B cell (primary cell): ENCODE measurements at regions not wholly inside any gene's neighbourhood (a gene's known extent, or its start where the extent isn't known, plus 50 kb on each side); places are given as distances from the start of the nearest gene placed in this dataset.
"Not testable (repeated sequence)": the region's sequence is repeated elsewhere in the genome, so short reads cannot be mapped to it uniquely, and the experiment has no call there.

Experiments used
- ATAC-seq: fragments of 200-7000 bp; cut with Tn5 transposase; one replicate; pipeline ENCODE4 v1.10.0; 2021; ENCODE audit warnings: low read depth, mild to moderate bottlenecking, moderate number of reproducible peaks, moderate library complexity
- CTCF ChIA-PET: fragments of 350-600 bp; sonication (Branson Sonifier 250); formaldehyde crosslinking; loops from one replicate; lab custom pipeline; 2021; ENCODE audit warnings: antibody characterized with exemption, inconsistent platforms; lab: Charles Lee
- POLR2A ChIA-PET: fragments of 350-600 bp; sonication (Branson Sonifier 250); formaldehyde crosslinking; loops from one replicate; lab custom pipeline; 2021; ENCODE audit warnings: antibody characterized with exemption; lab: Charles Lee
- DNase-seq: peaks from one replicate; pipeline ENCODE4 v3.0.0; 2013
- H2AFZ ChIP-seq: 2 replicates; pipeline ENCODE4 v1.6.1; 2012; ENCODE audit warnings: mild to moderate bottlenecking, low read depth, low read length; ENCODE audit not compliant: insufficient read depth, poor library complexity, severe bottlenecking
- H3K27ac ChIP-seq, 2 donors: 1 replicate in 1 of 2; 2 replicates in 1 of 2; pipeline ENCODE4 v1.5.1; 2012 to 2013; ENCODE audit warnings: low read length in 2 of 2, mild to moderate bottlenecking in 2 of 2, moderate library complexity in 1 of 2
- H3K27me3 ChIP-seq, 4 experiments: fragments of 200-600 bp in 1 of 4; sonication (generic) in 1 of 4; replicated peaks in 1 of 4; 1 replicate in 2 of 4; 2 replicates in 2 of 4; pipeline versions ENCODE4 v1.6.1 to v1.7.0; 2013 to 2016; ENCODE audit warnings: low read length in 3 of 4, mild to moderate bottlenecking in 2 of 4, mixed read lengths in 1 of 4, moderate library complexity in 1 of 4; ENCODE audit not compliant: insufficient read depth in 4 of 4, control insufficient read depth in 3 of 4; ENCODE audit errors: control extremely low read depth in 1 of 4
- H3K36me3 ChIP-seq, 2 experiments: replicated peaks in 1 of 2; 1 replicate in 1 of 2; 2 replicates in 1 of 2; pipeline versions ENCODE4 v1.6.1 to v1.7.1; 2013; ENCODE audit warnings: low read length in 1 of 2; ENCODE audit not compliant: insufficient read depth in 2 of 2, control insufficient read depth in 1 of 2; ENCODE audit errors: control extremely low read depth in 1 of 2, extremely low read depth in 1 of 2
- H3K4me1 ChIP-seq, 2 donors: fragments of 200-600 bp in 1 of 2; sonication (generic) in 1 of 2; 1 replicate in 1 of 2; 2 replicates in 1 of 2; pipeline versions ENCODE4 v1.5.1 to v1.6.1; 2013 to 2017; ENCODE audit warnings: low read length in 2 of 2; ENCODE audit not compliant: control insufficient read depth in 2 of 2, insufficient read depth in 2 of 2
- H3K4me2 ChIP-seq: replicated peaks from 2 replicates; pipeline ENCODE3; 2012; ENCODE audit warnings: mild to moderate bottlenecking, low read depth, low read length; ENCODE audit not compliant: poor library complexity, severe bottlenecking
- H3K4me3 ChIP-seq, 5 experiments: fragments of 200-600 bp in 1 of 5; sonication (generic) in 1 of 5; 1 replicate in 3 of 5; 2 replicates in 2 of 5; pipeline versions ENCODE4 v1.5.1 to v1.7.0; 2011 to 2016; ENCODE audit warnings: low read length in 4 of 5, mild to moderate bottlenecking in 4 of 5, low read depth in 2 of 5, control low read depth in 1 of 5, moderate library complexity in 1 of 5; ENCODE audit not compliant: insufficient read depth in 1 of 5; ENCODE audit errors: control extremely low read depth in 1 of 5, extremely low read depth in 1 of 5
- H3K79me2 ChIP-seq: fragments of 200-600 bp; sonication (generic); one replicate; pipeline ENCODE4 v1.6.0; 2016; ENCODE audit warnings: low read length; ENCODE audit not compliant: control insufficient read depth, insufficient read depth
- H3K9ac ChIP-seq: fragments of 200-600 bp; sonication (generic); 2 replicates; pipeline ENCODE4 v1.6.1; 2017; ENCODE audit warnings: mild to moderate bottlenecking, low read length, moderate library complexity
- H3K9me3 ChIP-seq, 3 donors: one replicate each; pipeline versions ENCODE4 v1.6.1 to v1.7.1; 2013; ENCODE audit warnings: low read length in 2 of 3; ENCODE audit not compliant: control insufficient read depth in 2 of 3, insufficient read depth in 1 of 3; ENCODE audit errors: control extremely low read depth in 1 of 3
- H4K20me1 ChIP-seq: 2 replicates; pipeline ENCODE4 v1.6.0; 2012; ENCODE audit warnings: mild to moderate bottlenecking, low read length; ENCODE audit not compliant: insufficient read depth, control insufficient read depth, poor library complexity, severe bottlenecking
- H3K27ac Mint-ChIP-seq: one replicate; pipeline ENCODE4 v1.8.0; 2021; ENCODE audit warnings: mixed read lengths
- H3K27me3 Mint-ChIP-seq: one replicate; pipeline ENCODE4 v1.8.0; 2021; ENCODE audit warnings: mixed read lengths
- H3K4me1 Mint-ChIP-seq: one replicate; pipeline ENCODE4 v1.8.0; 2021; ENCODE audit warnings: mixed read lengths
- H3K4me3 Mint-ChIP-seq: one replicate; pipeline ENCODE4 v1.8.0; 2021; ENCODE audit warnings: mixed read lengths
- H3K9me3 Mint-ChIP-seq: one replicate; pipeline ENCODE4 v1.8.0; 2022; ENCODE audit warnings: mixed read lengths; ENCODE audit not compliant: insufficient read depth
- CTCF ChIP-seq: fragments of 200-600 bp; IDR thresholded peaks from one replicate; pipeline ENCODE4 v1.8.0; 2022; ENCODE audit warnings: antibody characterized with exemption, mild to moderate bottlenecking
- EZH2 ChIP-seq: IDR thresholded peaks from 2 replicates; pipeline ENCODE4 v1.6.1; 2012; ENCODE audit warnings: borderline replicate concordance, low read depth, mild to moderate bottlenecking, moderate library complexity, low read length; ENCODE audit not compliant: insufficient read depth, poor library complexity, severe bottlenecking
- WGBS: methylation state at CpG from one replicate; pipeline ENCODE4 v1.1.5; 2013; ENCODE audit warnings: missing lambda C conversion rate; ENCODE audit not compliant: insufficient coverage; 5-methylcytosine and 5-hydroxymethylcytosine counted together
- intact Hi-C: fragments of 100-400 bp; cut with micrococcal nuclease; formaldehyde crosslinking; loops from one replicate; pipeline ENCODE4 v1.10.0; 2022

- H3K27me3 Mint-ChIP-seq: peaks cover 3% of the 10 kb centered on the region
- no peak overlapping the region for H3K27ac ChIP-seq
- H3K4me3 Mint-ChIP-seq: no peak overlapping the region
- ATAC-seq (no peak), DNase-seq (no peak)
- no peaks in the 10 kb centered on the region for H3K36me3 ChIP-seq
- no peaks in the 10 kb centered on the region for H3K79me2 ChIP-seq
- no peak overlapping the region for H3K9ac ChIP-seq
- no peak for TF ChIP-seq EZH2
- no peak for TF ChIP-seq CTCF
- H3K27ac Mint-ChIP-seq: no peak overlapping the region
- H3K27me3 ChIP-seq: peaks cover 0 to 2% (median 0%) of the 10 kb centered on the region in 4 experiments
- ChIA-PET CTCF (no interaction called here), POLR2A (no interaction called here)
- H3K4me3 ChIP-seq: no peak overlapping the region
- H3K4me1 Mint-ChIP-seq: no peaks in the 10 kb centered on the region
- H3K9me3 Mint-ChIP-seq: no peaks in the 10 kb centered on the region
- no peak overlapping the region for H2AFZ ChIP-seq
- no peaks in the 10 kb centered on the region for H4K20me1 ChIP-seq
- no peaks in the 10 kb centered on the region for H3K9me3 ChIP-seq
- no CpG with 5 or more reads among the region's 4 CpGs for WGBS
- H3K4me1 ChIP-seq: no peaks in the 10 kb centered on the region
- no peak overlapping the region for H3K4me2 ChIP-seq
- intact Hi-C loops: no loop called here
Observed at GRCh38 chr4:87918314-87919058, 57.0 kb upstream of the SPP1 start.

GRCh38 chr4:87919304-87919703 is 56.2 kb upstream of the SPP1 start:
- H3K27ac Mint-ChIP-seq, H2AFZ ChIP-seq, H3K27me3 ChIP-seq, H3K9me3 ChIP-seq, H3K27ac ChIP-seq, H4K20me1 ChIP-seq, intact Hi-C loops, H3K4me2 ChIP-seq, H3K27me3 Mint-ChIP-seq, H3K4me3 Mint-ChIP-seq, ATAC-seq, DNase-seq, H3K9me3 Mint-ChIP-seq, POLR2A ChIA-PET, H3K9ac ChIP-seq, H3K4me1 ChIP-seq, H3K79me2 ChIP-seq, CTCF ChIA-PET, H3K4me3 ChIP-seq, H3K4me1 Mint-ChIP-seq, H3K36me3 ChIP-seq: not testable (repeated sequence)
- WGBS: 100% methylated on average over 1 of the region's 1 CpG
